GM12892 (cell line): ENCODE measurements at regions not wholly inside any gene's neighbourhood (a gene's known extent, or its start where the extent isn't known, plus 50 kb on each side); places are given as distances from the start of the nearest gene placed in this dataset.

Experiments
- POLR2A ChIP-seq: IDR thresholded peaks from 2 replicates; pipeline ENCODE4 v1.6.1; 2011; ENCODE audit warnings: low read depth, low read length, control low read depth
- POLR2AphosphoS5 ChIP-seq: IDR thresholded peaks from 2 replicates; pipeline ENCODE4 v1.6.1; 2011; ENCODE audit warnings: low read depth, low read length, control low read depth
- TAF1 ChIP-seq: IDR thresholded peaks from 2 replicates; pipeline ENCODE4 v1.6.1; 2011; ENCODE audit warnings: low read depth, mild to moderate bottlenecking, control low read depth, low read length, borderline replicate concordance

GRCh38 chr10:124268976-124269375, 149.7 kb downstream of the OAT start:
- TF ChIP-seq POLR2AphosphoS5, result no peak
- TF ChIP-seq POLR2A, result no peak
- no peak for TF ChIP-seq TAF1
